Esophagus squamous epithelium (tissue), 4 donors: ENCODE measurements at regions not wholly inside any gene's neighbourhood (a gene's known extent, or its start where the extent isn't known, plus 50 kb on each side); places are given as distances from the start of the nearest gene placed in this dataset.
"Not testable (repeated sequence)": the region's sequence is repeated elsewhere in the genome, so short reads cannot be mapped to it uniquely, and the experiment has no call there.

ENCODE experiments used
- CTCF ChIP-seq, 6 experiments: fragments of 450-650 bp in 4 of 6; fragments of 200-600 bp in 2 of 6; sonication (generic) in 2 of 6; IDR thresholded peaks; one replicate each; pipeline ENCODE4 v1.5.1; 2016 to 2019; ENCODE audit warnings: antibody characterized with exemption in 6 of 6, mild to moderate bottlenecking in 4 of 6, moderate library complexity in 4 of 6
- POLR2A ChIP-seq, 4 donors: fragments of 450-650 bp; IDR thresholded peaks; one replicate each; pipeline ENCODE4 v1.6.1; 2017; ENCODE audit warnings: antibody characterized with exemption in 4 of 4, mild to moderate bottlenecking in 4 of 4, moderate library complexity in 3 of 4

GRCh38 chr5:53799644-53800043, 239.2 kb downstream of the NDUFS4 start:
- not testable (repeated sequence) for TF ChIP-seq CTCF, POLR2A (IDR thresholded peaks at IDR 0.05)
